ENCODE measurements at regions not wholly inside any gene's neighbourhood (a gene's known extent, or its start where the extent isn't known, plus 50 kb on each side); places are given as distances from the start of the nearest gene placed in this dataset.

DNA sequence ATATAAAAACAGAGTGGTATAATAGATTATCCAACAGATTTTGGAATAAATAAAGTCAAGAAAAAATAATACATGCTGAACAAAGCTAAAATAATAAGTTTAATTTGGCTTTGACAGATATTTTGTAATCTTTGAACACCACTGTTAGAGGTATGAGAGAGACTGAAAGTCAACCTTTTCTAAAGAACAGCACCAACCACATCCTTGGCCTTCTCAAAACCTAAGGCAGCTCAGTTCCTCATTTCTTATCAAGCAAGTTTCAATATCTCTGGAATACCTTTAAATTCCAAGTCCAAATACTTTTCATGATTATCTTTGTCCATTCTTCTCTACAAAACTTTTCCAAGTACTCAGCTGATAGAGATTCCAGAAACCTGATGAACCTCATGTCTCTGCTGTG, 1603.8 kb downstream of the CDH8 start:
- H3K4me1 ChIP-seq (replicated peaks in 1 of 2; ENCODE audit: control insufficient read depth in 2 of 2, insufficient read depth in 2 of 2, low read length in 2 of 2), result no peaks in the 10 kb centered on the region
- no peaks in the 10 kb centered on the region for H4K20me1 ChIP-seq (replicated peaks; ENCODE audit: control insufficient read depth, insufficient read depth, low read length)
- H3K4me3 ChIP-seq, result no peak overlapping the region
- ATAC-seq (no peak), FAIRE-seq (no peak), DNase-seq (ENCODE audit: extremely low read depth in 1 of 4, low spot score in 3 of 4) (no peak)
- no peak overlapping the region for H3K9ac ChIP-seq (ENCODE audit: insufficient read depth in 1 of 2, low read depth in 2 of 2, low read length in 2 of 2)
- no peaks in the 10 kb centered on the region; the same call in 1 of the 2 replicates for H3K9me3 ChIP-seq (replicated peaks; ENCODE audit: control insufficient read depth, insufficient read depth, low read depth, low read length)
- no TSS peak for BruUV-seq (replicated peaks)
- in situ Hi-C loops (cut with MboI) (no loop called here), intact Hi-C loops (cut with micrococcal nuclease) (no loop called here)
- H3K4me2 ChIP-seq (ENCODE audit: insufficient read depth, low read length), result no peak overlapping the region
- H3K36me3 ChIP-seq (ENCODE audit: control insufficient read depth, insufficient read depth, low read length), result no peaks in the 10 kb centered on the region
- H3K27ac ChIP-seq (ENCODE audit: extremely low read depth, low read depth, low read length), result no peak overlapping the region
- ChIA-PET CTCF (ENCODE audit: low intra/inter-chr PET ratio) (no interaction called here), POLR2A (no interaction called here)
- H3K27me3 ChIP-seq (ENCODE audit: control insufficient read depth in 2 of 2, insufficient read depth in 2 of 2, low read length in 2 of 2), result no peaks in the 10 kb centered on the region
- H3K9me1 ChIP-seq (ENCODE audit: control insufficient read depth, insufficient read depth, low read length), result no peaks in the 10 kb centered on the region
- no peak for TF ChIP-seq ZNF76 (CRISPR knock-in tag; IDR thresholded peaks at IDR 0.05; ENCODE audit: borderline replicate concordance)
- no peak for TF ChIP-seq MAFG (tag; conservative IDR thresholded peaks at IDR 0.05)
- TF ChIP-seq, protein P1, sequence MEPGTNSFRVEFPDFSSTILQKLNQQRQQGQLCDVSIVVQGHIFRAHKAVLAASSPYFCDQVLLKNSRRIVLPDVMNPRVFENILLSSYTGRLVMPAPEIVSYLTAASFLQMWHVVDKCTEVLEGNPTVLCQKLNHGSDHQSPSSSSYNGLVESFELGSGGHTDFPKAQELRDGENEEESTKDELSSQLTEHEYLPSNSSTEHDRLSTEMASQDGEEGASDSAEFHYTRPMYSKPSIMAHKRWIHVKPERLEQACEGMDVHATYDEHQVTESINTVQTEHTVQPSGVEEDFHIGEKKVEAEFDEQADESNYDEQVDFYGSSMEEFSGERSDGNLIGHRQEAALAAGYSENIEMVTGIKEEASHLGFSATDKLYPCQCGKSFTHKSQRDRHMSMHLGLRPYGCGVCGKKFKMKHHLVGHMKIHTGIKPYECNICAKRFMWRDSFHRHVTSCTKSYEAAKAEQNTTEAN (CRISPR knock-in tag; IDR thresholded peaks at IDR 0.05), result no peak
- no peak for TF ChIP-seq JUN (IDR thresholded peaks at IDR 0.05; ENCODE audit: borderline replicate concordance, low read depth, low read length)
- TF ChIP-seq JUN (CRISPR knock-in tag; IDR thresholded peaks at IDR 0.05; ENCODE audit: borderline replicate concordance), result no peak
- TF ChIP-seq ZZZ3 (IDR thresholded peaks at IDR 0.05), result no peak
- no peak for TF ChIP-seq HNRNPL (IDR thresholded peaks at IDR 0.05; ENCODE audit: low read depth, low read length)
- no peak for TF ChIP-seq EZH2 (IDR thresholded peaks at IDR 0.05; ENCODE audit: borderline replicate concordance, low read depth, low read length)
- TF ChIP-seq LARP7 (IDR thresholded peaks at IDR 0.05), result no peak
- TF ChIP-seq, protein P2, sequence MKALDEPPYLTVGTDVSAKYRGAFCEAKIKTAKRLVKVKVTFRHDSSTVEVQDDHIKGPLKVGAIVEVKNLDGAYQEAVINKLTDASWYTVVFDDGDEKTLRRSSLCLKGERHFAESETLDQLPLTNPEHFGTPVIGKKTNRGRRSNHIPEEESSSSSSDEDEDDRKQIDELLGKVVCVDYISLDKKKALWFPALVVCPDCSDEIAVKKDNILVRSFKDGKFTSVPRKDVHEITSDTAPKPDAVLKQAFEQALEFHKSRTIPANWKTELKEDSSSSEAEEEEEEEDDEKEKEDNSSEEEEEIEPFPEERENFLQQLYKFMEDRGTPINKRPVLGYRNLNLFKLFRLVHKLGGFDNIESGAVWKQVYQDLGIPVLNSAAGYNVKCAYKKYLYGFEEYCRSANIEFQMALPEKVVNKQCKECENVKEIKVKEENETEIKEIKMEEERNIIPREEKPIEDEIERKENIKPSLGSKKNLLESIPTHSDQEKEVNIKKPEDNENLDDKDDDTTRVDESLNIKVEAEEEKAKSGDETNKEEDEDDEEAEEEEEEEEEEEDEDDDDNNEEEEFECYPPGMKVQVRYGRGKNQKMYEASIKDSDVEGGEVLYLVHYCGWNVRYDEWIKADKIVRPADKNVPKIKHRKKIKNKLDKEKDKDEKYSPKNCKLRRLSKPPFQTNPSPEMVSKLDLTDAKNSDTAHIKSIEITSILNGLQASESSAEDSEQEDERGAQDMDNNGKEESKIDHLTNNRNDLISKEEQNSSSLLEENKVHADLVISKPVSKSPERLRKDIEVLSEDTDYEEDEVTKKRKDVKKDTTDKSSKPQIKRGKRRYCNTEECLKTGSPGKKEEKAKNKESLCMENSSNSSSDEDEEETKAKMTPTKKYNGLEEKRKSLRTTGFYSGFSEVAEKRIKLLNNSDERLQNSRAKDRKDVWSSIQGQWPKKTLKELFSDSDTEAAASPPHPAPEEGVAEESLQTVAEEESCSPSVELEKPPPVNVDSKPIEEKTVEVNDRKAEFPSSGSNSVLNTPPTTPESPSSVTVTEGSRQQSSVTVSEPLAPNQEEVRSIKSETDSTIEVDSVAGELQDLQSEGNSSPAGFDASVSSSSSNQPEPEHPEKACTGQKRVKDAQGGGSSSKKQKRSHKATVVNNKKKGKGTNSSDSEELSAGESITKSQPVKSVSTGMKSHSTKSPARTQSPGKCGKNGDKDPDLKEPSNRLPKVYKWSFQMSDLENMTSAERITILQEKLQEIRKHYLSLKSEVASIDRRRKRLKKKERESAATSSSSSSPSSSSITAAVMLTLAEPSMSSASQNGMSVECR (CRISPR knock-in tag; IDR thresholded peaks at IDR 0.05), result no peak
- TF ChIP-seq CC2D1A (IDR thresholded peaks at IDR 0.05), result no peak
- no peak for TF ChIP-seq CHD1 (IDR thresholded peaks at IDR 0.05; ENCODE audit: low read length)
- no peak overlapping the region for H2AFZ ChIP-seq (ENCODE audit: low read depth, low read length)
- H3K79me2 ChIP-seq (ENCODE audit: control insufficient read depth, insufficient read depth, low read length), result no peaks in the 10 kb centered on the region
